T-helper 1 cell (primary cell): ENCODE measurements at regions not wholly inside any gene's neighbourhood (a gene's known extent, or its start where the extent isn't known, plus 50 kb on each side); places are given as distances from the start of the nearest gene placed in this dataset.

Experiments used
- DNase-seq, 5 donors: peaks; one replicate each; pipeline ENCODE4 v3.0.0-alpha.2; 2012 to 2020

DNA sequence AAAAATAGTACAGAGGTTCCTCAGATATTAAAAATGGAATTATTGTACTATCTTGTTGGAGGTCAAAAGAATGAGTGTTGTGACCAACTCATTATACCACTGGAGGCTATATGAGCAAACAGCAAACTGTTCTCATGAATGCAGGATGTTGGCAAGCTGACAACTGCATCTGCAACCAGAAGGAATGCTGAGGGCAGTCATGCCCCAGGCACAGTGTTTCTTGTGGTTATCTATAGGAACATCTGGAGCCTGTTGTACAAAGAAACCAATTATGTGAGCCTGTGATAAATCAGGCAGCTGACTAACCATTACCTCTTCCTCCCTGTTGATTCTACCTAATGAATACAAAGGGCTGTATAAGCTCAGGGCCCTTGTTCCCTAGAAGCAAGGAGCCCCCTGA is 2057.1 kb downstream of the TP53TG3F start:
- DNase-seq, result no peak

DNA sequence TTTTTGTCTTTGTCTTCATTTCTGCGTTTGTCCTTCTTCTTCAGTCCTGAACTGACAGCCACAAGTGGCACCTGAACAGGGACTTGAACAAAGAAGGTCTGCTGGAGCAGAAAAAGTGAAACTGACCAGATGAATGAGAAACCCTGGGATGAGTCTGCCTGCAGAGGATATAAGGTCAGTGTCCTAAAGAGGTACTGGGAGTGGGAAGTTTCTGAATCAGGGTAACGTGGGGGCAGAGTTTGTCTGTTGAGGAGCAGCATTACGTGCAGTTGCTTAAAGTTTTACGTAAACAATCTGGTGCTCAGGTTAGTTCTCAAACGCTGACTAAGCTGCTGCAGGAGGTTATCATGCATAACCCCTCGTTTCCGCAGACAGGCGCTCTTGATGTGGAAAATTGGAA is 2057.6 kb downstream of the TP53TG3F start:
- no peak for DNase-seq

DNA sequence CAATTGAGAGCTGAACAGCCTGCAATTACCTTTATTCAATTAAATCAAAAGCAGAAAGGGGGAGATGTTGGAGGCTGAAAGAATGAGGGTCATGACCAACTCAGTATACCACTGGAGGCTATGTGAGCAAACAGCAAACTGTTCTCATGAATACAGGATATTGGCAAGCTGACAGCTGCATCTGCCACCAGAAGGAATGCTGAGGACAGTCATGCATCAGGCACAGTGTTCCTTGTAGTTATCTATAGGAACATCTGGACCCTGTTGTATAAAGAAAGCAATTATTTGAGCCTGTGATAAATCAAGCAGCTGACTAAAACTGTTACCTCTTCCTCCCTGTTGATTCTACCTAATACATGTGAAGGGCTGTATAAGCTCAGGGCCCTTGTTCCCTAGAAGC is 2064.6 kb downstream of the TP53TG3F start:
- DNase-seq, result no peak

DNA sequence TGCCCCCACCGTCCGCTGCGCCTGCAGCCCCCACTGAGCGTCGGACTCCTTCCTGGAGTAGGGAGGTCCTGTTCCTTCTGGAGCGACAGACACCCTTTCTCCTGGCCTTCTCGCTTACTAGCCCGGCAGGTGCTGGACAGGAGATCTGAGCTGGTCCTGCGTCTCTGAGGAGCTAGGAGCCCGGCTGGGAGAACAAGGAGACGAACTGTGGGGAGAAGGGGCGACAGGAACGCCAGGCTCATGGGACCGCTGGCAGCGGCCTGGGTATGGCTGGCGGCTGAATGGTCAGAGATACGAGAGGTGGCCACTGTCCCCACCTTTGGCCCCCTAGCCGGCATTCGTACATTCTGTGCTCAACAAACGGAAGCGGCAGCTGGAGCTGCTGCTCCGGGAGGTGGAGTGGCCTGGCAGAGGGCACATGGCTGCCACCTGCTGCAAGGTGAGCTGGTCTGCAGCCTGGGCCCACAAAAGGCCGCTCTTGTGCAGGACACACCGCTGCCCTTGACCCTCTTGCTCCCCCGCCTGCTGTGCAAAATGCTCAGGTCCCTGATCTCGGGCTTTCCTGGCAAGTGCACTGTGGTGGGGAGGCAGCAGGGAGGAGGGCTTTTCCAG is 2066.7 kb downstream of the TP53TG3F start:
- no peak for DNase-seq

DNA sequence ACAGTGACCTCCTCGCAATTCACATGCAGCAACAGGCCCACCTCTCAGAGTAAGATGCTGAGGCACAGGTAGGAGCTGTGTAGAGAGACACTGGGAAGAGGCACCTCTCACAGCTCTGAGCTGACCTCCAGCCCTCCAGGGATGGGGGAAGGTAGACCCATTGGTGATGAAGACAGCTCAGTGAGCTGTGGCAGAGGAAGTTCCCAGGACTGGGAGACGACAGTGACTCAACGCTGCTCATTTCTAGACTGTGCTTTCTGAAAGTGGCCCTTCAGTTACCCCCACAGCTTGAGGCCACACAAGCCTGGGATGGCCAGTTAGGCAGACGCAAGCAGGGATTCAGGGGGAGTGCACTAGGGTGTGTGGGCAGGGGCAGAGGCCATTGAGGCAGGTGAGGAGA is 2073.2 kb downstream of the TP53TG3F start:
- DNase-seq, result no peak

DNA sequence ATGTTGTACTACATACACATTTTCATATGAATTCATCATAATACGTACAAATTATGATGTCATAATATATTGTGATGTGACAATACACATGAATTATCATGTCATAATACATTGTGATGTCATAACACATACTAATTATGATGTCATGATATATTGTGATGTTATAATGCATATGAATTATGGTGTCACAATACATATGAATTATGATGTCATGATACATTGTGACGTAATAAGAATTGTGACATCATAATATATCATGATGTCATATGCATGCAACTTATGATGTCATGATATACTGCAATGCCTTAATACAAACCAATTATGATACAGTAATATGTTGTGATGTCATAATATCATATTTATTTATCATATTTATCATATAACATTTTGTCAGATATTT is 2074.3 kb downstream of the TP53TG3F start:
- no peak for DNase-seq

DNA sequence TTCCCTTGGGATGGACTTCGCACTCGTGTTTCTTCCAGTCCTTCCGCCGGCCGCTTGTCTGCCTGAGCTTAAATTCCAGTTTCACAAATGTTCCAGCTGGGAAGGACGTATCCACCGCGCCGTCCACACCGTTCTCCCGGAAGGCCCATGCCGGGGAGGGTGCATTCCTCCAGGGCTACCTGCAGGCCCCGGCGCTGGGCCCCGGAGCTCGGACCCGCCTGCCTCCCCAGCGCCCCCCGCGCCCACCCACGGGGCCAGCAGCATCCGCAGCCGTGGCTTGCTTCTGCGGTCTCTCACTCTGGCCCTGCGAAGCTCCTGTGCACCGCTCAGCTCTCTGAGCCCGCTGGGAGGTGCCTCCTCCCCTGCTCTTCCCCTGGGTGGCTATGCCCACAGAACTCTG is 2084.1 kb downstream of the TP53TG3F start:
- no peak for DNase-seq

DNA sequence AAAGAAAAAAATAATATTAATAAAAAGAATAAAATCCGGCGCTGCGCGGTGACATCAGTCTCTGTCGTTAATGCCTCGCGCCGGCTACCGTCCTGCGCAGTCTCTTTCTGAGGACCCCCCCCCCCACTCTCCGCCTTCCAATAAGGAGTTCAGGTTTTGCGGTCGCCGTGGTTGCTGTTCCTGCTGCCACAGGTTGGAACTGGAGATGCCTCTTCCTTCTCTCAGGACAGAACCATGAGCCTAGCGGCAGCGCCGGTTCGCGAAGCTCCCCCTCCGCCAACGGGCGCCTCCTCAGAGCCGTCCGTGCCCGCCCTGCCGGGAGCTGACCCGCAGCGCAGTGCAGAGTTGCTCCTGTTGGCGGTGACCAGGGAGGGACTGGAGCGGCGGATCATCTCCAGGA is 2093.4 kb downstream of the TP53TG3F start:
- DNase-seq, result no peak

DNA sequence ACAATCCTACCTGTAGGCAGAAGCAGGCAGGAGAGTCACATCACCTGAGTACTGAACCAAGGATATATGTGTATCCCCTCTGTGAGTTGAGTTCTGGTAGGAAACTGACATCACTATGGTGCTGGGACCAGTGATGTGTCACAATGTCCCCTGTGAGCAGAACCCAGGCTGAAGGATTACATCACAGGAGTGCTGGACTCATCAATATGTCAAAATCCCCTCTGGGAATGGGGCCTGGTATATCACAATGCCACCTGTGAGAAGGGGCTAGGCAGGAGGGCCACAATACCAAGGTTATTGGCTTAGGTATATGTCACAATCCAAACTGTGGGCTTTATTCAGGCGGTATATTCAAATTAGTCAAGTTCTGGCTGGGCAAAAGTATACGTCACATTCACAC is 2098.3 kb downstream of the TP53TG3F start:
- no peak for DNase-seq

DNA sequence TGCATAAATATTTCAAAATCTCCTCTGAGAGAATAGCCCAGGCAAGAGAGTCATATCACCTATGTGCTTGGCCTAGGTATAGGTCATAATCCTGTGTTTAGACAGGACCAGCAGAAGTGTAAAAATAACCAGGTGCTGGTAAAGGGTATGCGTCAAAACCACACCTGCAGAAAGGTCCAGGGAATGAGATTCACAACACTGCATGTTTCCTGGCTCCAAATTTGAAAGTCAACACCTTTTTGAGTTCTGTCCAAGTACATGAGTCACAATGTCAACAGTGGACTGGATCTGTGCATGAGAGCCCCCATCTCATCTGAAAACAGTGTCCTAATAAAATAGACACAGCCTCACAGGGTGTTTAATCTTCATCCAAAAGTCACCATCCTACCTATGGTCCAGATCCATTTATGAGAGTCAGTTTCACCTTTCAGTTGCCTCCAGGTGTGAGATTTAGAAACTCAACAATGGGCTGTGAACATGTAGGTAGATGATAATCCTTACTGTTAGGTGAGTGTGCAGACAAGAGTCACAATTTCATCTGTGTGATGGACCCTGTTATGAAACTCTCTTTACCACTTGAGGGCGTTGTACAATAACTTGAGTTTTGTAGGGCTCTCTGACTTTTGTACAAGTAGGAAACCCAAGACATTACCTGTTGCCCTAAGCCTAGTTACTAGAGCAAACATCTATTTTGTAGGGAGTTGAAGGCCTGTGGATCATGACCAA is 2100.7 kb downstream of the TP53TG3F start:
- DNase-seq, result no peak

DNA sequence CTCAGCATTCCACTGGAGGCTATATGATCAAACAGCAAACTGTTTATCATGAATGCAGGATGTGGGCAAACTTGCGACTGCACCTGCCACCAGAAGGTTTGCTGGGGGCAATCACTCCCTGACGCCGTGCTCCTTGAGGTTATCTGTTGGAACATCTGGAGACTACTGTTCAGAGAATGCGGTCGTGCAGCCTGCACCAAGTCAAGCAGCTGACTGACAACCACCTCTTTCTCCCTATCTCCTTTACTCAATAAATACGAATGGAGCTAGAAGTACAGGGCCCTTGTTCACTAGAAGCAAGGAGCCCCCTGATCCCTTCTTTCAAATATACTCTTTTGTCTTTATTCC is 2101.2 kb downstream of the TP53TG3F start:
- DNase-seq, result no peak

DNA sequence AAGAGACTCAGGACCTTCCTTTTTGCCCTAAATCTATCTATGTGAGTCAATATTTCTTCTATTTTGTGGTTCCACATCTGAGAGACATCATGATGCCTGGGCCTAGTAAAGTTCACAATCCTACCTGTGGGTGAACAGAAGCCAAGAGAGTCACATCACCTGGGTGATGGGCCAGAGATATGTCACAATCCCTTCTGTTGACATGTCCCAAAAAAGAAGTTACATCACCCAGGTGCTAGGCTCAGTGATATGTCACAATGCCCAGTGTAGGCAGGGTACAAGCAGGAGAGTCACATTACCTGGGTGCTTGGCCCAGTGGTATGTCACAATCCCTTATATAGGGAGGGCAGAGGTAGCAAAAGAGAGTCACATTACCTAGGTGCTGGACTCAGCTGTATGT is 2101.9 kb downstream of the TP53TG3F start:
- no peak for DNase-seq

DNA sequence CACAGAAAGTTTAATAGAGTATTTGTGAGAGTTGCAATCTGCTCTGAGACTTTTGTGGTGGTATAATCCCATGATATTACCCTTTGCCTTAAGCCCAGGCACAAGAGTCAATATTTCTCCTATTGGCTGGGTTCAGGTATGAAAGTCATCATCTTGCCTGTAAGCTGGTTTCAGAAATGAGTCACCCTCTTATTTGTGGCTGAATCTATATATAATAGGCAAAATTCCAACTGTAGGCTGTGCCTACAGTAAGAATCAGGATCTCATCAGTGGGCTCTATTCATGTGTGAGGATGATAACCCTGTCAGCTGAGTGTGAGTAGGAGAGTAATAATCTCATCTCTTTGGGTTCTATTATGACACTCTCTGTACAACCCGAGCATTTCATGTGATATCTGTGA is 2103.1 kb downstream of the TP53TG3F start:
- no peak for DNase-seq

DNA sequence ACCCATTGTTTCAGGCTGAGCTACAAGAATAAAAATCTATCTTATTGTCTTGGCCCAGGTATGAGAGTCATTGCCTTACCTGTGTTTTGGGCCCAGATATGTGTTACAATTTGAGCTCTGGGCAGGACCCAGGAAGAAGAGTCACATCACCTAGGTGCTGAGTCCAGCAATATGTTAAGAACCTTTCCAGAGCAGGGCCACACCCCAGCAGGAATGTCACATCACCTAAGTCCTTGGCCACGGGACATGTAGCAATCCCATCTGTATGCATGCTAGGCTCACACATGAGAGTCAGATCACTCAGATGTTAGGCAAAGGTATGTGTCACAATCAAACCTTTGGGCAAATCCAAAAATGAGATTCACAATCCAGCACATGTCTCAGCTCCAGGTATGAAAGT is 2103.5 kb downstream of the TP53TG3F start:
- no peak for DNase-seq

DNA sequence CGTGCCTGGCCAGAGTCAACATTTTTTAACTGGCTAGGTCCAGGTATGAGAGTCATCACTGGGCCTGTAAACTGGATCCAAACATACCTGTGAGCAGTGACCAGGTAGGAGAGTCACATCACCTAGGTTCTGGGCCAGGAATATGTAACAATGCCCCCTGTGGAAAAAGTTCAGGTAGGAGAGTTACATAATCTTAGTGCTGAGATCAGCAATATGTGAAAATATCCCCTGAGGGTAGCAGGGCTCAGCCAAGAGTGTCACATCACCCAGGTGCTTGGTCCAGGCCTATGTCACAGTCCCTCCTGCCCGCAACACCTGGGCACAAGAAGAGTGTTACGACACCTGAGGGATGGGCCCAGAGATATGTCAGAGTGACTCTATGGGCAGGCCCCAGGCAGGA is 2104.7 kb downstream of the TP53TG3F start:
- no peak for DNase-seq

DNA sequence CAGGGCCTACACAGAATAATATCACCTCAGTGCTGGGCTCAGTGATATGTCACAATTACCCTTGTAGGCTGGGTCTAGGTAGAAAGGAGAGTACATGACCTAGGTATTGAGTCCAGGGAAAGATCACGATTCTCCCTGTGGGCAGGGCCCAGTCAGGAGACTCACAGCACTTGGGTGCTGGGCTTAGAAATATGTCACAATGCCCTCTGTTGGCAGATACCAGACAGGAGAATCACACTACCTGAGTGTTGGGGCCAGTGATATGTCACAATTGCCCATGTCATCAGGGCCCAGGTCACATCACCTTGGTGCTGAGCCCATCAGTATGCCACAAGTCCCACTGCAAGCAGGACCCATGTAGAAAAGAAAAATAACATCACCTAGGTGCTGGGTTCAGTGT is 2105.5 kb downstream of the TP53TG3F start:
- no peak for DNase-seq

DNA sequence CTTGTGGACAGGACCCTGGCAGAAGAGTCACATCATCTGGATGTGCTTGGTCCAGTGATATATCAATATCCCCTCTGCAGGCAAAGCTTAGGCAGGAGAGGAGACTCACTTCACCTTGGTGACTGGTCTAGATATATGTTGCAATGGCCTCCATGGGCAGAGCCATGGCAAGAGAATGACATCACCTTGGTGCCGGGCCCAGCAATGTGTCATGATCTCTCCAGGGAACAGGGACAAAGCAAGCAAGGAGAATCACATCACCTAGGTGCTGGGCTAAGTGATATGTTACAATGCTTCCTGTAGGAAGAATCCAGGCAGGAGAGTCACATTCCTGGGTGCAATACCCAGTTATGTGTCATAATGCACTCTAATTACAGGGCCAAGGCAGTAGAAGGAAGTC is 2106.2 kb downstream of the TP53TG3F start:
- DNase-seq, result no peak

DNA sequence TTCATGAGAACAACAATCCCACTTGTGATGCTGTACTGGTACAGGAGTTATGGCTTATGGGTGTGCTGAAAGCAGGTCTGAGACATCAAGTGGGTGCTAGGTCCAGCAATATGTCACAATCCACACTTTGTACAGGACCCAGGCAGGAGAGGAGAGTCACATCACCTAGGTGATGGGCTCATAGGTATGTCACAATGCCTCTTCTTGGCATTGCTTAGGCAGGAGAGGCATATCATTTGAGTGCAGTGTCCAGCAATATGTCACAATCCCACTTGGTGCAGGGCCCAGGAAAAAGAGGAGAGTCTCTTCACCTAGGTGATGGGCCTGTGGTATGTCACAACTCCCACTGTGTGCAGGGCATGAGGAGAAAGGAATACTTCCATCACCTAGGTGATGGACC is 2110.0 kb downstream of the TP53TG3F start:
- DNase-seq, result no peak

DNA sequence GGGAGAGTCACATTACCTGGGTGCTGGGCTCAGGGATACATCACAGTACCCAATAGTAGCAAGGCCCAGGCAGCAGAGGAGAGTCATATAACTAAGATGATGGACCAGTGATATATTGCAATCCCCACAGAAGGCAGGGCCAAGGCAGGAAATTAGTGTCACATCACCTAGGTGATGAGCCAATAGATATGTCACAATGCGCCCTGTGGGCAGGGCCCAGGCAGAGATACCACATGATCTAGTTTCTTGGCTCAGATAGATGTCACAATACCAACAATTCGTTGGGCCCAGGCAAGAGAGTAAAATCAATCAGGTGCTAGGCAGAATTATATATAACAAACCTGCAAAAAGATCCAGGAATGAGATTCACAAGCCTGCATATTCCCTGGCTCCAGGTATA is 2111.5 kb downstream of the TP53TG3F start:
- no peak for DNase-seq

DNA sequence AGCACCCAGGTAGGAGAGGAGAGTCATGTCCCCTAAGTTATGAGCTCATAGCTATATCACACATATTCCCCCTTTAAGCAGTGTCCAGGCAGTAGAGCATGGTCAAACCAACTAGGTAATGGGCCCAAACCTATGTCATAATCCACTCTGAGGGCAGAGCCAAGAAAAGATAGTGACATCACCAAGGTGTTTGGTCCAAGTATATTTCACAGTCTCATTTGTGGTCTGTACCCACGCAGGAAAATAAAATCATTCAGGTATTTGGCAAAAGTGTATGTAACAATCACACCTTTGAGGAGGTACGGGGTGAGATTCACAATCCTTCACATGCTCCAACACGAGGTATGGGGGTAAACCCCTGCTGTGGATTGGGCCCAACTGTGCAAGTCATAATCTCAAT is 2112.8 kb downstream of the TP53TG3F start:
- no peak for DNase-seq

DNA sequence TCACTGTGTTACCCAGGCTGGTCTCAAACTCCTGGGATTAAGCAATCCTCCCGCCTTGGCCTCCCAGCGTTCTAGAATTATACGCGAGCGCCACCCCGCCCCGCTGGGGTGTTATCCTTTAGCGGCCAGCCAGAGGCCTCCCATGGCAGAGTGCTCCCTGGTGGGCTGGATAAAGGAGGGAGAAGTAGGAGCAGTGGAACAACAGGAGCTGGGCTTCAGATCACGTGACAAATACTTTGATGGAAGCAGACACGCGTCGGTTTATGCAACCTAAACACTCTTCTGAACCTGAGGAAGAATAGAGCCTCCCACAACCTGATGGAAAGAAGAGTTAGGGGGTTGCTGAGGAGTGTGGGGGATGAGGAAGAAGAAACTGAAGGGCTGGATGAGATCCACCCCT is 2114.0 kb downstream of the TP53TG3F start:
- DNase-seq, result no peak

DNA sequence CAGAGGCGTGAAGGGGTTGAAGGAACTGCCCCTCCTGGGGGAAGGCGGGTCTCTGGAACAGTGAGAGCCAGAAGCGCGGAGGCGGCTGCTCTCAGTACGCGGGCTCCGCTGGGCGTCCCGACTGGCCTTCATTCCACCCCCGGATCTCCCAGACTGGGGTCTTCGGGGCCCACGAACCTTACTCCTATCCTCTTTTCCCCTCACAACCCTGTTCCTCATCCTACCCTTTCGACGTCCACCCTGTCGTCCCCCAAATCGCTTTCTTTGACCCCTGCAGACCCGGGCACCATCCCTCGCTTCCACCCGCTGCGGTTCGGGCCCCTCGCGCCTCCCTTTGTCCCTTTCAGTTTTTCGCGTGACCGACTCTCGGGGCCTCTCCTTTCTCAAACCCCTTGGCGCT is 2114.6 kb downstream of the TP53TG3F start:
- no peak for DNase-seq

DNA sequence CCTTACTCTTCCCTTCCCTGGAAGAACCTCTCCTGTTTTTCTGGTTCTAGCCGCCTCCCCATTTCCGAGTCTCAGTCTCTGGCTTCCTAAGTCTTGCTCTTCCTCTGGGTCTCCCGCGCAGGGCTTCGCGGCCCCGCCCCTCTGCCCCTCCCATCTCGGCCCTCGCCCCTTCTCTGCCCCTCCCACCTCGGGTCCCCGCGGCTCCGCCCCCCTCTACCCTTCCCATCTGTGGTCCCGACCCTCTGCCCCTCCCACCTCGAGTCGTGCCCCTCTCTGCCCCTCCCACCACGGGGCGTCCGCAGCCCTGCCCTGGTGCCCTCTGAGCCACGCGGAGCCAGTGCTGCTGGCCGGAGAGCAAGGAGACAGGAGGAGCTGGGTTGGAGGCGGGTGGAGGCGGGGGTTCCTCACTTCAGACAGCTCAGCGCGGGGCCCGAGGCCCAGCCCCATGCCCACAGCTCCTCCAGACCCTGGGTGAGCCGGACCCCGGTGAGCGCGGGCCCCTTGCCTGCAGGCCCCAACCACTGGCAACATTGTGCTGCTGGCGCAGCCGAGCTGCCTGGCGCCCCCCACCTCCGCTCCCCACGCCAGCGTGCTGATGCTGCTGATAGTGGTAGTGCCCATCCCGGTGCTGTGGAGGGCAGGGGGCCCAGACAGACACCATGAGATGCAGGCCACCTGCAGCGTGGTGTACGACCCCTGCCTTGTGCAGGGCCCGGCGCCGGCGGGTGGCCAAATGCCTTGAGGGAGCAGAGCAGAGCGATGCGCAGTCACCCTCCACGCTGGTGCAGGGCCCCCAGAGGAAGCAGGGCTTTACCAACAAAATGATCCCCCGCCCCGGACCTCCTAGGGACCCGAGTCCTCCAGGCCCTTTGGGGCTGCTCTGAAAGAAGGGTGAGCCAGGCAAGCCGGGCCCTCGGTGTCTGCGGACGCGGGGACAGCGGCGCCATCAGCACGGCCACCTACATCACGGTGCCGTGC is 2115.3 kb downstream of the TP53TG3F start:
- no peak for DNase-seq

DNA sequence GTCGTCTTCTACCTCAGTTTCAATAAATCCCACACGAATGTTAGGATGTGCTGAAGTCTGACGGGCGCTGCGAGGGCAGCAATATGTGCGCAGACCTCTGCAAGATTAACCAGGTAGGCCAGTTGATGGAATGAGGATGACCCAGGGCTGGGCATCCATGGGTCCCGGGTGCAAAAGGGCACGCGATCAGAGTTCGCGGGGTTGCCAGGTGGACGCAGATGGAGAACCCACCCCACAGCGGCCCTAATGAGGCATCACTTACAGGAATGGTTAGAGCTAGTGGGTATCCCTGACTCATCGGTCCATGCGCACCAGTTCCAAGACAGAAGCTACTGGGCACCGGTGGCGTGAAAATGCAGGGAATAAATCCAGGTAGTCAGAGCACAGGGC is 2116.0 kb downstream of the TP53TG3F start:
- no peak for DNase-seq
